Right lobe of liver (tissue), 6 donors: ENCODE measurements at regions not wholly inside any gene's neighbourhood (a gene's known extent, or its start where the extent isn't known, plus 50 kb on each side); places are given as distances from the start of the nearest gene placed in this dataset.

Source experiments
- ATAC-seq, 4 donors: fragments of 200-7000 bp; cut with Tn5 transposase; one replicate each; pipeline ENCODE4 v1.9.1; 2020; ENCODE audit warnings: mild to moderate bottlenecking in 4 of 4, moderate library complexity in 4 of 4
- DNase-seq, 3 donors: peaks; one replicate each; pipeline ENCODE4 v3.0.0-alpha.2; 2020
- H3K27ac ChIP-seq, 3 donors: fragments of 200-600 bp; one replicate each; pipeline ENCODE4 v1.8.0; 2022
- H3K27me3 ChIP-seq, 2 donors: fragments of 200-600 bp; one replicate each; pipeline ENCODE4 v1.8.0; 2022
- H3K36me3 ChIP-seq, 4 donors: fragments of 200-600 bp; sonication (generic) in 1 of 4; one replicate each; pipeline versions ENCODE4 v1.5.1 to v1.8.0; 2017 to 2022; ENCODE audit warnings: control low read depth in 1 of 4
- H3K4me1 ChIP-seq, 4 donors: fragments of 200-600 bp; sonication (generic) in 1 of 4; one replicate each; pipeline versions ENCODE4 v1.5.1 to v1.8.0; 2017 to 2022; ENCODE audit warnings: control low read depth in 1 of 4
- H3K4me3 ChIP-seq, 3 donors: fragments of 200-600 bp; one replicate each; pipeline ENCODE4 v1.8.0; 2022
- H3K9me3 ChIP-seq, 4 donors: fragments of 200-600 bp; sonication (generic) in 1 of 4; one replicate each; pipeline versions ENCODE4 v1.5.1 to v1.8.0; 2017 to 2022; ENCODE audit warnings: control low read depth in 1 of 4
- POLR2A ChIP-seq: fragments of 450-650 bp; IDR thresholded peaks from one replicate; pipeline ENCODE4 v1.6.1; 2017; ENCODE audit warnings: antibody characterized with exemption, mild to moderate bottlenecking
- WGBS: methylation state at CpG from one replicate; pipeline ENCODE4 v1.1.6; 2018; ENCODE audit warnings: low coverage, low lambda C conversion rate; ENCODE audit not compliant: insufficient coverage; ENCODE audit errors: missing lambda C conversion rate; 5-methylcytosine and 5-hydroxymethylcytosine counted together
- intact Hi-C, 2 donors: fragments of 100-400 bp; cut with DNase I; formaldehyde crosslinking; loops; one replicate each; pipeline versions ENCODE4 v1.11.2 to v1.14.1; 2022
- TF ChIP-seq, protein P1 (sequence below), 4 donors: fragments of 200-600 bp in 3 of 4; fragments of 450-650 bp in 1 of 4; IDR thresholded peaks; one replicate each; pipeline versions ENCODE4 v1.5.1 to v1.8.0; 2016 to 2022; ENCODE audit warnings: antibody characterized with exemption in 4 of 4, mild to moderate bottlenecking in 2 of 4
- donor health status: DM: no; HTN: yes; CAD: no.
- donor health status: DM: no; HTN: no; CAD: no.
- donor health status: DM: no; HTN: no; CAD: no.
- donor health status: DM: no; HTN: yes; CAD: no.
- donor health status: DM: no; HTN: yes; CAD: no.

DNA sequence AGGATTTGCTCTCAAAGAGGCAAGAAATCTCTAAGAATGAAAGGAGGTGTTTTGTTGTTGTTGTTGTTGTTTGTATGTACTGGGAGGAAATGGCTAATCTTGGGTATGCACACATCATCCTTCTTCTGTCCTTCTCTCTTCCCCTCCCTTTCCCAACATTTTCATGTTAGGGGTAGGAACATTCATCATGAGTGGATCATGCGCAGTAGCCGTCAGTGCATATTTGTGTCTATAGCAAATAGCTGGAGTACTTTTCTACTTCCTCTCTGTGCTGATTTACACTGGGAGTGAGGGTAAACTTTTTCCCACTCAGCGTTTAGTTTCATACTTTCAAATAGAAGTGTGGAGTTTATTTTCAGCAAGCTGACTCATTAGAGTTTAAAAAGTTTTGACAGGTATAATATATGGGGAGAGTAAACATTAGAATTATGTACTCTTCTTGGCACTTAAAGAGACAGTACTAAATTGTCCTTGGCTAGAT is 80.5 kb upstream of the PRKG1 start:
- Histone ChIP-seq H3K4me3 (no peak overlapping the region), H3K36me3 (no peaks in the 10 kb centered on the region), H3K27me3 (no peaks in the 10 kb centered on the region), H3K9me3 (no peaks in the 10 kb centered on the region), H3K27ac (peak overlapping the region in 2 of 3 donors; percentile 5 to 64), H3K4me1 (no peaks in the 10 kb centered on the region)
- 23% methylated on average over 3 of the region's 3 CpGs for WGBS
- TF ChIP-seq, protein P1, sequence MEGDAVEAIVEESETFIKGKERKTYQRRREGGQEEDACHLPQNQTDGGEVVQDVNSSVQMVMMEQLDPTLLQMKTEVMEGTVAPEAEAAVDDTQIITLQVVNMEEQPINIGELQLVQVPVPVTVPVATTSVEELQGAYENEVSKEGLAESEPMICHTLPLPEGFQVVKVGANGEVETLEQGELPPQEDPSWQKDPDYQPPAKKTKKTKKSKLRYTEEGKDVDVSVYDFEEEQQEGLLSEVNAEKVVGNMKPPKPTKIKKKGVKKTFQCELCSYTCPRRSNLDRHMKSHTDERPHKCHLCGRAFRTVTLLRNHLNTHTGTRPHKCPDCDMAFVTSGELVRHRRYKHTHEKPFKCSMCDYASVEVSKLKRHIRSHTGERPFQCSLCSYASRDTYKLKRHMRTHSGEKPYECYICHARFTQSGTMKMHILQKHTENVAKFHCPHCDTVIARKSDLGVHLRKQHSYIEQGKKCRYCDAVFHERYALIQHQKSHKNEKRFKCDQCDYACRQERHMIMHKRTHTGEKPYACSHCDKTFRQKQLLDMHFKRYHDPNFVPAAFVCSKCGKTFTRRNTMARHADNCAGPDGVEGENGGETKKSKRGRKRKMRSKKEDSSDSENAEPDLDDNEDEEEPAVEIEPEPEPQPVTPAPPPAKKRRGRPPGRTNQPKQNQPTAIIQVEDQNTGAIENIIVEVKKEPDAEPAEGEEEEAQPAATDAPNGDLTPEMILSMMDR (IDR thresholded peaks at IDR 0.05) = no peak
- no peak for TF ChIP-seq POLR2A
- peak in 1 of 4 donors; percentile 11 for ATAC-seq
- intact Hi-C loops = no loop called here
- no peak for DNase-seq

- DNase-seq (no peak), ATAC-seq (peak in 1 of 4 donors; percentile 20)
- no peak overlapping the region for H3K4me3 ChIP-seq
- no peaks in the 10 kb centered on the region for H3K36me3 ChIP-seq
- intact Hi-C loops = no loop called here
- no peak for TF ChIP-seq POLR2A
- WGBS = 47% methylated on average over 2 of the region's 2 CpGs
- H3K9me3 ChIP-seq = no peaks in the 10 kb centered on the region
- H3K27me3 ChIP-seq = no peaks in the 10 kb centered on the region
- H3K4me1 ChIP-seq = no peaks in the 10 kb centered on the region
- no peak overlapping the region for H3K27ac ChIP-seq
These were observed 76.8 kb upstream of the PRKG1 start for GRCh38 chr10:50997461-50997860.

DNA sequence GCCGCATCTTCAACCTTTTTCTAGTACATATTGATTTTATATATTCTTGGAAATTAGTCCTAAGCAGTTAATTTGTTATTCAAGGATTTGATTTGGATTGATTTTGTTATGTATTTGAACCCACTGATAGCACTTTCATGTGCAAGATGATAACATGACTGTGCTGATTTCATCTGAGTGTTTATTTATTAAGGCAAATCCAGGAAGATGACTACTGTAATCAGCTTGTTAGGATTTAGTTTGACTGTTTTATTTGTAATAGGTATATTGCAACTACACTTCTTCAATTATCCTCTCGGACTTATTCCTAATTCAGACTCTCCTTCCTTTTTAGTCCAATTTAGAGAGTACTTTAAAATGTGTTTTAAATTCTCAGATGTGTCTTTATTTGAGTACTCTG is 75.1 kb upstream of the PRKG1 start:
- intact Hi-C loops = no loop called here
- TF ChIP-seq, protein P1 (IDR thresholded peaks at IDR 0.05) = no peak
- no peak for TF ChIP-seq POLR2A

DNA sequence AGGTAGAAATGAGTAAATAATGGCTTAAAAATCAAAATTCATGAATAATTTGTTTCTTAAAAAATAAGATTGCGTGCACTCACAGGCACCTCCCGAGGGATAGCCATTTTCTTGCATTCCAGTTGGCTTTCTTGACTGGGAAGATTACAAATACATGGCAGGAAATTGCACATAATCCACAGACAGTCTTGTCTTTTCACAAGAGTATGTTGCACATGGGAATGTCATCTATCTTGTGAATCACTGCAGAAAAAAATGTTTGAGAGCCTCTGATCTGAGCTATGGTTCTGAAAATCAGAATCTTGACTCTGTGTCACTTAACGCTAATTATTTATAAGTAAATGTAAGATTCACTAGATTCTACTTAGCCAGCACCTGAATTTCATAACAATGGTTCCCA is 74.1 kb upstream of the PRKG1 start:
- intact Hi-C loops = no loop called here
- Histone ChIP-seq H3K36me3 (no peaks in the 10 kb centered on the region), H3K4me1 (no peaks in the 10 kb centered on the region), H3K4me3 (no peak overlapping the region), H3K9me3 (no peaks in the 10 kb centered on the region), H3K27ac (no peak overlapping the region), H3K27me3 (no peaks in the 10 kb centered on the region)
- DNase-seq = no peak
- ATAC-seq = no peak
- WGBS = 48% methylated on average over 3 of the region's 3 CpGs
- TF ChIP-seq, protein P1 (IDR thresholded peaks at IDR 0.05) = no peak
- no peak for TF ChIP-seq POLR2A

More for the DNA sequence above, 75.1 kb upstream of the PRKG1 start:
- DNase-seq (no peak), ATAC-seq (no peak)
- Histone ChIP-seq H3K4me3 (no peak overlapping the region), H3K9me3 (no peaks in the 10 kb centered on the region), H3K4me1 (no peaks in the 10 kb centered on the region), H3K27me3 (no peaks in the 10 kb centered on the region), H3K36me3 (no peaks in the 10 kb centered on the region), H3K27ac (no peak overlapping the region)
- 72% methylated on average over 2 of the region's 2 CpGs for WGBS

DNA sequence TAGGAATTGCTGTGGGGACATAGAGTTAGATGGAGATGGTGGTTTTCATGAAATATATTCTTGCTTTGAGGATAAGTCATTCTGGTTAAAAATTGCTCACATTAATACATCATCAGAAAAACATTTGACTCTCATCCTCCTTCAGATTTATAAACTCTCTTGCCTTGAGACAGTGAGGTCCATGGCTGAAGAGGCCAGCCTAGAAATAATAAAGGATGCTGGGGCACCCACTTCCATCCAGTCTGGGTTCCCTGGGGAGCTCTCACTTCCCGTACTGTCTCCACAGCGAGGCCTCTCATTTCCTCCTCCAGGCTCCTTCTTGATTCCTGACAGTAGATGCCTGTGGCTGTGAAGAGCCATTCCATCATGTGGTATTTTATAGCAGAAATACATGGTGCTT is 73.3 kb upstream of the PRKG1 start:
- Histone ChIP-seq H3K4me3 (no peak overlapping the region), H3K36me3 (no peaks in the 10 kb centered on the region), H3K27me3 (no peaks in the 10 kb centered on the region), H3K27ac (no peak overlapping the region), H3K4me1 (no peaks in the 10 kb centered on the region), H3K9me3 (no peaks in the 10 kb centered on the region)
- TF ChIP-seq, protein P1 (IDR thresholded peaks at IDR 0.05) = no peak
- TF ChIP-seq POLR2A = no peak
- DNase-seq (no peak), ATAC-seq (no peak)
- WGBS = 67% methylated on average over 2 of the region's 2 CpGs
- intact Hi-C loops = no loop called here
